Cardiac fibroblast (primary cell): ENCODE measurements at regions not wholly inside any gene's neighbourhood (a gene's known extent, or its start where the extent isn't known, plus 50 kb on each side); places are given as distances from the start of the nearest gene placed in this dataset.

Source experiments
- DNase-seq, 2 donors: peaks; one replicate each; pipeline versions ENCODE4 v3.0.0 to v3.0.0-alpha.2; 2010; ENCODE audit warnings: low read depth in 2 of 2
- H3K4me3 ChIP-seq, 2 donors: replicated peaks in 1 of 2; 1 replicate in 1 of 2; 2 replicates in 1 of 2; pipeline ENCODE4 v1.5.1; 2011; ENCODE audit warnings: low read depth in 2 of 2, low read length in 2 of 2, mild to moderate bottlenecking in 2 of 2, moderate library complexity in 1 of 2
- TF ChIP-seq, protein P1 (sequence below): IDR thresholded peaks from one replicate; pipeline ENCODE4 v1.5.1; 2011; ENCODE audit warnings: low read depth, mild to moderate bottlenecking, low read length, inconsistent platforms

- TF ChIP-seq, protein P1, sequence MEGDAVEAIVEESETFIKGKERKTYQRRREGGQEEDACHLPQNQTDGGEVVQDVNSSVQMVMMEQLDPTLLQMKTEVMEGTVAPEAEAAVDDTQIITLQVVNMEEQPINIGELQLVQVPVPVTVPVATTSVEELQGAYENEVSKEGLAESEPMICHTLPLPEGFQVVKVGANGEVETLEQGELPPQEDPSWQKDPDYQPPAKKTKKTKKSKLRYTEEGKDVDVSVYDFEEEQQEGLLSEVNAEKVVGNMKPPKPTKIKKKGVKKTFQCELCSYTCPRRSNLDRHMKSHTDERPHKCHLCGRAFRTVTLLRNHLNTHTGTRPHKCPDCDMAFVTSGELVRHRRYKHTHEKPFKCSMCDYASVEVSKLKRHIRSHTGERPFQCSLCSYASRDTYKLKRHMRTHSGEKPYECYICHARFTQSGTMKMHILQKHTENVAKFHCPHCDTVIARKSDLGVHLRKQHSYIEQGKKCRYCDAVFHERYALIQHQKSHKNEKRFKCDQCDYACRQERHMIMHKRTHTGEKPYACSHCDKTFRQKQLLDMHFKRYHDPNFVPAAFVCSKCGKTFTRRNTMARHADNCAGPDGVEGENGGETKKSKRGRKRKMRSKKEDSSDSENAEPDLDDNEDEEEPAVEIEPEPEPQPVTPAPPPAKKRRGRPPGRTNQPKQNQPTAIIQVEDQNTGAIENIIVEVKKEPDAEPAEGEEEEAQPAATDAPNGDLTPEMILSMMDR: no peak
- DNase-seq: no peak
- H3K4me3 ChIP-seq: no peak overlapping the region
Measured at GRCh38 chr11:115776916-115777315, 272.7 kb upstream of the CADM1 start.

DNA sequence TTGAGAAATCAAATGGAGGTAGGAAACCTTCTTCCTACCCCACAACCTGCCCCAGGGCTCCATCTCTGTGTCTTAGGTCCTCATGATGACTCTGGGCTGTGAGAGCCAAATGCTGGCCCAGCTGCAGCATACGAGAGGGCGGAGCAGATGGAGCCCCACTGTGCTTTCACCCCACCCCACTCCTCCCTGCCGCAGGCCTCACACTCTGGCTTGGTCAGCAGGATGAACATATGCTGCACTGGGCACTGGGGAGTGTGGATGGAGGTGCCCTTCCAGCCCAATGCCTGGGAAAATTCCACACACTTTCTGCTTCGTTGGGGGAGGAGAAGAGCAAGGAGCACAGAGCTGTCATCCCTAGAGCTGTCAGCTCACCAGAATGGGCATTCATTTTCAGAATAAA lies 271.6 kb upstream of the CADM1 start:
- TF ChIP-seq, protein P1: no peak
- DNase-seq: no peak
- H3K4me3 ChIP-seq: no peak overlapping the region

DNA sequence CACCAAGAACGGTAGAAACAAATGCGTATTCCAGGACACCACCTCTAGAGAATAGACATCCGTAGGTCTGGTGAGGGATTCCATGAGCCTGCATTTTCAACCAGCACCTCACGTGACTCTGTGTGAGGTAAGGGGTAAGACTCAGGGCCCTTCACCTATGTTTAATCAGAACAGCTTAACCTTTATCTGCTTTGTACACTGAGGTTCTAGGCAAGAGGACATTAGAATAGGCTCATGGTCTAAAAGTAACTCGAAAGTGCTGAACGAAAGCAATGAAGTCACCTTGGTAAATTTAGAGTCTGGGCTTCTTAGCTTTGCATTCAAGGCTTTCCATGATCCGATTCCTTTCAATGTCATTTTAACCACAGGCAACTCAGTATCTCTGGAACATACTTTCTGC lies 270.5 kb upstream of the CADM1 start:
- TF ChIP-seq, protein P1: no peak
- H3K4me3 ChIP-seq: no peak overlapping the region
- no peak for DNase-seq

DNA sequence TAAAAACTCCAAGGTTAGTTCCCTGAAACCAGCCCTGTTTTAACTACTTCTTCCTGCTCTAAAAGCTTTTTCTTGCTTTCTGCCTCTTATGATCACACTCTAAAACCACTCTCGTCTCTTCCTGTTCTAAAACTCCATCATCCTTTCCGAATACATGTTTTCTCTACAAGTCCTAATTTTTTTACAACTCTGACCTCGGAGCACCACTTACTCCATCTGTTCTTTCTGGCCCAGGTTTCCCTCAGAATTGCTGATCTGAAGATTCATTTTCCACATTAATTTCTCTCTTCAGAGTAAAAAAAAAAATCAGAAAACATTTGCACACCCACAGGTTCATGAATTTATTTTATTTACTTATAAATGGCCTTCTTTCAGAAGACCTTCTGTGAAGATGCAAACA lies 265.7 kb upstream of the CADM1 start:
- TF ChIP-seq, protein P1: no peak
- DNase-seq: no peak
- no peak overlapping the region for H3K4me3 ChIP-seq

DNA sequence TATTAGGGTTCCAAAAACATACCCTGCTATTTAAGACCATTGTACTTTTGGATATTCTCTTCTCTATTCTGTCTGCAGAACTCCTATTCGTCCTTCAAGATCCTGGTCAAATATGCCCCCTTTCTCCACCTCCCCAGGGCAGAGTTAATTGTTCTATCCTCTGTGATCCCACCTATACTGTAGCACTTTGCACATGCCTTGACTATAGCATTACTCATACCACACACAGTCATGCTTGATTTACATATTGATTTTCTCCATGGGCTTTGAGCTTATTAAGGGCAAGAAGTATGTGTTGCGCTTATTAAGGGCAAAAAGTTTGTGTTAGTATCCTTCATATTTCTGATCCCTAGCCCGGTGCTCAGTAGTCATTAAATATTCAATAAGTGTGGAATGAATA lies 263.7 kb upstream of the CADM1 start:
- H3K4me3 ChIP-seq: no peak overlapping the region
- DNase-seq: no peak
- TF ChIP-seq, protein P1: no peak

GRCh38 chr11:115767047-115767802 lies 263.0 kb upstream of the CADM1 start:
- H3K4me3 ChIP-seq: no peak overlapping the region
- no peak for DNase-seq
- TF ChIP-seq, protein P1: no peak

- H3K4me3 ChIP-seq: no peak overlapping the region
- TF ChIP-seq, protein P1: no peak
- no peak for DNase-seq
Measured at GRCh38 chr11:115766561-115766960, 262.3 kb upstream of the CADM1 start.
